OCI-LY3 (cell line): ENCODE measurements at regions not wholly inside any gene's neighbourhood (a gene's known extent, or its start where the extent isn't known, plus 50 kb on each side); places are given as distances from the start of the nearest gene placed in this dataset.

Source experiments
- CTCF ChIP-seq: fragments of 200-600, 300-600 bp; sonication (generic); IDR thresholded peaks from 2 replicates; pipeline ENCODE4 v1.5.1; 2014; ENCODE audit warnings: antibody characterized with exemption, low read length, low read depth
- EZH2phosphoT487 ChIP-seq: fragments of 200-600 bp; shearing (Covaris generic); IDR thresholded peaks from 2 replicates; pipeline ENCODE4 v1.6.1; 2018; ENCODE audit warnings: antibody characterized with exemption, mixed run types, low read depth

GRCh38 chr1:29524285-29525065 lies 288.2 kb downstream of the PTPRU start:
- TF ChIP-seq CTCF, result no peak
- TF ChIP-seq EZH2phosphoT487, result no peak
